Frontal cortex (tissue), 3 donors: ENCODE measurements at regions not wholly inside any gene's neighbourhood (a gene's known extent, or its start where the extent isn't known, plus 50 kb on each side); places are given as distances from the start of the nearest gene placed in this dataset.
"Not testable (repeated sequence)": the region's sequence is repeated elsewhere in the genome, so short reads cannot be mapped to it uniquely, and the experiment has no call there.

Source experiments
- DNase-seq, 2 donors: peaks; one replicate each; pipeline ENCODE4 v3.0.0; 2012; ENCODE audit warnings: low spot score in 2 of 2
- FAIRE-seq: peaks from 2 replicates; lab custom pipeline; 2012; peaks lifted over from hg19 to GRCh38; lab: Jason Lieb, UNC
- donor health status: control.
- donor health status: control.
- donor health status: control.

DNA sequence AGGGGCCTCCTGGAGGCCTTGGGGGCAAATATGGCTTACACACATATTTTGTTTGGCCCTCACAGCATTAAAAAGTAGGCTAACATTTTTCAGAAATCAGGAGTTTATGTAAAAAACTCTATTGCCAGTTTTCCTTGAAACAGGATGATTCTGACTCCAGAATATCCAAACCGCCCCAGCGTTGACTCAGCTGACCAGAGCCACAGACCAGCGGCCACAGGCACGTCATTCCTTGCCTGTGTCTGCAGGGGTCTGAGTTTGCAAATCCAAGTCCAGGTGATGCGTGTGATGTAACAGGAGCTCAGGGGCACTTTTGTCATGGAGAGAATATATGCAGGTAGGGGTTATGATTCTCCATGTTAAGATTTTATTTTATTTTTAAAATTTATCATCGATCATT, 79.4 kb upstream of the ALKAL2 start:
- FAIRE-seq (no peak), DNase-seq (no peak)

DNA sequence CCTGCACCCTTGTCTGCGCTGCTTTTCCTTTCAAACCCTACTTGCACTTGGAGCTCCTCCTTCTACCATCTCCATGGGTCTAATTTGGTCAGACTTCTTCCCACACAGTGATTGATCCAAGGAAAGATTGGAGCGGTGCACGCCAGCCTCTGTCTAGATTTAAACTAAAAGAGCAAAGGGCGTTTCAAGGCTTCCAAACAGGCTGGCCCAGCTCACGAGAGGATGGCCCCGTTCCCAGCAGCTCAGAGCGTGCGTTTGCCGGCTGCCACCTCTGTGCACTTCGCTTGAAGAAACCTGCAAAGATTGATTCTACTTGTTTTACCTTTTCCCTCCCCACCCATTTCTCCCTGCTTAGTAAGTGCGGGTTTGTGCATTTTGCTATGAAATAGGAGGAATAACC, 78.8 kb upstream of the ALKAL2 start:
- DNase-seq: no peak
- FAIRE-seq: no peak

DNA sequence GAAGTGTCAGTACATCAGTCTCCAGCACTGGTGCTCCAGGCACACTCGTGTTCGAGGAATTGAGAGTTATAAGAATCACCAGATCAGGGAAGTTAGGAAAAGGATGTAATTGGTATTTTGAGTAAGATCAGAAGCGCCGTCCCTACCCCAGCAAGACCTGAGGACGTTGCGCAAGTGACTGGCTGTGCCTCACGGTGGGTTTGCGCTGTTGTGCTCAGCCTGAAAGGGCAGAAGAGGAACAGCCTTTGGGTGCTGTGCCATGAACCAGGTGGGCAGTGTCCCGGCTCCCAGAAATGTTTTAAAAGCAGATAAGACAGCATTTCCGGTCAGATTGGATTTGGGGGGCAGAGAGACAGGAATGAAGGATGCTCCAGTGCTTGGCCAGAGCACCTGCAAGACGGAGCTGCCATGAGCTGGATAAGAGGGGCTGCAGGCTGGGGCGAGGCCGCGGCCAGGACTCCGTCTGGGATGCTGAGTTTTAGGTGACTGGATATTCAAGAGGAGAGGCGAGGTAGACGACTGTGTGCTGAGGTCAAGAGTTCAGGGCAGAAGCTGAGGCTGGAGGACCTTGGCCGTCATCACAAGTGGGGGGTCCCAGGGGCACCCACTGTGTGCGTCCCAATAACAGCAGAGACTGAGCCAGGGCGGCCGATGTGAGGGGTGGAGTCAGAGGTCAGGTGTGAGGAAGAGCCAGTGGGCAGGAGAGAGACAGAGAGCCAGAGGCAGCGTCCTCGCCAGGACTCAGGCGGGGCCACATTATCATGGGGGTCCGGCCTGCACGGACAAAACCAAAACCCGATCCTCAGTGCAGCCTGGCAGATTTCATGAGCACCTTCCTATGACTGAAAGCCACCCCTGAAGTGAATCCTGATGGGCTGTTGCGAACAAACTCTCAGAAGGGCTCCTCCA, 77.7 kb upstream of the ALKAL2 start:
- no peak for DNase-seq
- FAIRE-seq: no peak

DNA sequence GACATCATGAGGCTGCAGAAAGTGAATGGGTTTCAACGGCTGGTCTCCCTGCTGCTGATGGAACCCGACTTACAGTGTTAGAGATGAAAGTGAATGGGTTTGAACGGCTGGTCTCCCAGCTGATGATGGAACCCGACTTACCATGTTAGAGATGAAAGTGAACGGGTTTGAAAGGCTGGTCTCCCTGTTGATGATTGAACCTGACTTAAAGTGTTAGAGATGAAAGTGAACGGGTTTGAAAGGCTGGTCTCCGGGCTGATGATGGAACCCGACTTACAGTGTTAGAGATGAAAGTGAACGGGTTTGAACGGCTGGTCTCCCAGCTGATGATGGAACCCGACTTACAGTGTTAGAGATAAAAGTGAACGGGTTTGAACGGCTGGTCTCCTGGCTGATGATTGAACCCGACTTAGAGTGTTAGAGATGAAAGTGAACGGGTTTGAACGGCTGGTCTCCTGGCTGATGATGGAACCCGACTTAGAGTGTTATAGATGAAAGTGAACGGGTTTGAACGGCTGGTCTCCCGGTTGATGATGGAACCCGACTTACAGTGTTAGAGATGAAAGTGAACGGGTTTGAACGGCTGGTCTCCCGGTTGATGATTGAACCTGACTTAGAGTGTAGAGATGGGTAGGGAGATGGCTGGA, 76.1 kb upstream of the ALKAL2 start:
- no peak for FAIRE-seq

DNA sequence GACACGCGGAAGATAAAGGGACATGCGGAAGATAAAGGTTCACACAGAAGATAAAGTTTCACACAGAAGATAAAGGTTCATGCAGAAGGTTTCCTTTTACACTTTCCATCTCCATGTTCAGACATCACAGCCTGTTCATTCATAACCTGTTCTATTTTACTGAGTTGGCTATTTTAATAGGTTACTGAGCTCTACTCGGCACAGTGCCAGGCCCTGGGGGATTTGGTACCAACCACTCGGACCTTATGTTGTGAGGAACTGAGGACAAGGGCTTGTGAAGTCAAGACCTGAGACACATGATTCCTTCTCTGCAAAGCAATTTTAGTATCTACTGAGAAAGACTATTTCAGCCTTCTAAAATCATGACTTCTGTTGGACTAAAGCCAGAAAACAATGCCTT, 75.0 kb upstream of the ALKAL2 start:
- no peak for FAIRE-seq
- no peak for DNase-seq

More for the DNA sequence above, 76.1 kb upstream of the ALKAL2 start:
- no peak for DNase-seq

DNA sequence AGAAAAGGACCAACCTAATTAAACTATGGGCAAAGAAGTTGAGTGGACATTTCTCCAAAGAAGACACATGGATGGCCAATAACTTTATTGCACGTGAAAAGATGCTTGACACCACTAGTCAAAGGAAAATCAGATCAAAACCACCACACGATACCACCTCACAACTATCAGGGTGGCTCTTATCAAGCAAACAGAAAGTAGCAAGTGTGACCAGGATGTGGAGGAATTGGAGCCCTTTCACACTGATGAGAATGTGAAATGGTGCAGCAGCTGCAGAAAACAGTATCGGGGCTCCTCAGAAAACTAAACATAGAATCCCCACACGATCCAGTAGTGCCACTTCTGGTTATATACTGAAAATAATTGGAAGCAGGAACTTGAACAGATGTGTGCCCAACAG, 72.2 kb upstream of the ALKAL2 start:
- FAIRE-seq: no peak
- no peak for DNase-seq

DNA sequence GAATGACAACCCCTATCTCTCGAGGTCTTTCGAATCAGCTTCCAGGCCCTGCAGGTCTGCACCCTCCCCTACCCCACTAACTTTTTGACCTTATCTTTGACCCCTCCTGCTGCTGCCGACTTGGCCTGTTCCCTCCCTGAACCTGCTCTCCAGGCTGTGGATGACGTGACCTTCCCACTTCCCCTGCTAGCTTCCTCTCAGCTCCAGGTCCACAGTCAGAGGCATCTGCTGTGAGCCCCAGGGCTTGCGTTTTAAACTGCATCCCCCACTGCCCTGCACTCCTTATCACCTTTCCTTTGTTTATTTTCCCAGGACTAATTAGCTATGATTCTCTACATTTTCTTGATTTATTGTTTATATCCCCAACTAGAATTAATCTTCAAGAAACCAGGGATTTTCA, 71.2 kb upstream of the ALKAL2 start:
- no peak for FAIRE-seq
- no peak for DNase-seq

DNA sequence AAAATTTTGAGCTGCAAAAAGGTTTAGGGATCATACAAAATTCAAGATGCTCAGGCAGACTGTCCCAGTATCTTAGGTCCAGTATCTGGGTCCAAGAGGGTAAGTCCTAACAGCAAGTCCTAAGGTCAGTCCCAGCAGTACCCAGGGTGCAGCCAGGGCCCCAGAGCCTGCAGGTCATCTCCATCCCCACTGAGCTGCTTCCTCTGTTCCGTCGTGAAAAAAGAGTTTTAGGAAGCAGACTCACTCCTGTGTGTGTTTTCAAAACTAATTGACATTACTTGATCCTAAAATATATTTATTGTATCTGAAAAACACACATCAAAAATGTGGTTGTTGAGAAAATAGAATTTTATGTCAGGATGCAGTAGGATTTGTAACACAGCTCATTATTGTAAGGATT, 69.9 kb upstream of the ALKAL2 start:
- DNase-seq: no peak
- no peak for FAIRE-seq

DNA sequence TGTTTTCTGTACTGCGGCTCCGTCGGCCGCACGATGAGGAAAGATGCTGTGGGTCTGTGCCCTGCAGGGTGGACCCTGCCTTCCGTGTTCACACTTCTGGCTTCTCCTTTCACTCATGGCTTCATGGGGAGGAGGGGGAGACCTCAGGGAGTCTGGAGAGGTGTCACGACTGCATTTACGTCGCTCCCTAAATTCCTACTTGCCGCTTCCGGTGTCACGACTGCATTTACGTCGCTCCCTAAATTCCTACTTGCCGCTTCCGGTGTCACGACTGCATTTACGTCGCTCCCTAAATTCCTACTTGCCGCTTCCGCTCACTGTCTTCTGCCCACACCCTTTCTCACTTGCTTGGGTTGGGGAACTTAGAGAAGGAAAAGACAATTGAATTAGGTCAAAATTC, 68.4 kb upstream of the ALKAL2 start:
- not testable (repeated sequence) for FAIRE-seq, DNase-seq

DNA sequence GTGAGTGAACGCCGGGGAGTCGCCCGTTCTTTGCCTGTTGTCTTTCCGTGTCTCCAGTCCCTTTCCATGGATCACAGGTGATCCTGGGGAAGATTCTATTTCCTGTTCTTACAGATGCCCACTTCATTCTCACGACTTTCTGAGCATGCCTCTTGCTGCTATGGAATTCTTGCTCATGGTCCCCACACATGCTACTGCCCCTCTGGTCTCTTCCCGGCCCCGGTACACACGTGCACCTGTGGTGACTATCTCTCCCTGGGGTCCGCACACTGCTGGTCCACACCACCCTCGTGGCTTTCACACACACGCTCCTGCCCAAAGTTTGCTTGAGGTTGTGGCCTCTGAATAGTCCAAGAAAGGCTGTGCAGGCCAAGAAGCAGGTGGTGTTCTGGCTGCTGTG, 67.9 kb upstream of the ALKAL2 start:
- FAIRE-seq (no peak), DNase-seq (no peak)

DNA sequence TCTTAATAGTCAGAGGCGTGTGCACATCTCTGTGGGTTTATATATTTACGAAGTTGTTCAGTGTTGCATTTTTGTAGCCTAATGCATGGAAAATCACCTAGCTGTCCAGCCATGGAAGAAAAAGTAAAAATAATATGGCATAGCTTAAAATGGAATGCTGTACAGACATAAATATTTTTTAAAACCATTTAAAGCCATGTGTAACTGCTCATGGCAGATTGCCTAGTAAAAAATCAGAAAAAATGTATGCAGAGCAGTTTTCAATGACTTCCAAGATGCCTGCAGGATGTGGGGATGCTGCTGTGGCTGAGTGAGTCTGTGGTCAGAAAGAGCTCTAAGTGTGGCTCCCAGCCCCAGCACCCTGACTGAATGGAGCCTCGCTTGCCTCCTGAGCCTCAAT, 64.8 kb upstream of the ALKAL2 start:
- DNase-seq: no peak
- no peak for FAIRE-seq

DNA sequence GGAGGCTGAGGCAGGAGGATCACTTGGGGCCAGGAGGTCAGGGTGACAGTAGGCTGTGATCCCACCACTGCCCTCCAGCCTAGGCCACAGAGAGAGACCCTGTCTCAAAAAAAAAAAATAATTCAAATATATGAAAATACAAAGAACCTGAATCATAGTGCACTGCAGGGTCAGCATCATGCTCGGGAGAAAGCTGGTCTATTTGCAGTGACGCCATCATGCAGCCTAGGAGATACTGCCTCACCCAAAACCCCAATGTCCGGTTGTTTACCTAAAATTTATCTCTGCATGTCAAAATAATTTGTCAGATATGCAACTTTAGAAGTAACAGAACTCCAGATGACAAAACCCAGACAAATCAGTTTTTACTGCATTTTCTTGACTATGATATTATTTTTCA, 61.5 kb upstream of the ALKAL2 start:
- DNase-seq (no peak), FAIRE-seq (no peak)

DNA sequence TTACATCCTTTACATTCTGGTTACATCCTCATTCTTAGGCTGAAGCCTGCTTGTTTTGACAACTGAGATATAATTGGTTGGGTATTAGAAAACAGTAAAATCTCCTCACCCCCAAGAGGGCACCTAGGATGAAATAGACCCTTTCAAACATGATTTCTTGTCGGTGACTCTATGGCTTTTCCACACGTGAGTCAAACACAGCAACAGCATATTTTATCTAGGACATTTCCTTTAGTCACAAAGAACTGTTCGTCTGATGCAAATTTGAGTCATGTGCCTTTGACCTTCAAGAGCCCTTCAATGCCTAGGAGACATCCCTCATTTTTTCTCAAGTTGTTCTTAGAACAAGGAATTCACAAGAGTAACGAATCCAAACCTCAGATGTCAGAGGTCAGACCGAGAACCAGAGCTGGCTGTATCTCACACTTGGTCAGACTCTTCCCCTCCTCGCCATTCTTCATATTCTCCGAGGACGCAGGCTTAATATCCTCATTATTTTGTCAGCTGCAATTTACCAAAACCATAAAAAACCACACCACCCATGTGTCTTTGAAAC, 60.5 kb upstream of the ALKAL2 start:
- FAIRE-seq (no peak), DNase-seq (no peak)

DNA sequence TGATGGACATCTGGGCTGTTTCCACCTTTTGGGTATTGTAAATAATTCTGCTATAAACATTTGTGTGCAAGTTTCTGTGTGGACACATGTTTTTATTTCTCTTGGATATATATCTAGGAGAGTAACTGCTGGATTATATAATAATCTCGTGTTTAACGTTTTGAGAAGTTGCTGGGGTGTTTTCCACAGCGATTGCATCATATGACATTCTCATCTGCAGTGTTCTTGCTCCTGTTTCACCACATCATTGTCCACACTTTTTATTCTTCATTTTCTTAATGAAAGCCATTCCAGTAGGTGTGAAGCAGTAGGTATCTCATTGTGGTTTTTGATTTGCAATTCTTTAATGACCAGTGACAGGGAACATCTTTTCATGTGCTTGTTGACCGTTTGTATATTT, 56.9 kb upstream of the ALKAL2 start:
- DNase-seq (no peak), FAIRE-seq (no peak)

DNA sequence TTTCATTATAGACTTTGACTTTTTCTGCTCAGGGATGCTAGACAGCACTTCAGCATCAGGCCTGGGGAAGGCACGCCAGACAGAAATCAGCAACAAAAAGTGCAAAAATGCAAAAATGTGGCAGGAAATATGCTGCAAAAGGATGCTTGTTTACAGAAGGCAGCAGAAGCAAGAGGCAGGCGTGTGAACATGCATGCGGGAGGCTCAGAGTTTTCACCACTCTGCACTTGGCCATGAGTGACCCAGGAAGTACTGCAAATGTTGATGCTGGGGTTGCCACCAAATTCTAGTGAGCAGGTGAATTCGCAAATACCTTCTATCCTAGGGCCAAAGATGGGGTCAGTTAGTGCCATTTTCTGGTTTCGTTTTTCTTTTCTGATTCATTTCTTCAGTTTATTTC, 55.5 kb upstream of the ALKAL2 start:
- no peak for DNase-seq
- no peak for FAIRE-seq

DNA sequence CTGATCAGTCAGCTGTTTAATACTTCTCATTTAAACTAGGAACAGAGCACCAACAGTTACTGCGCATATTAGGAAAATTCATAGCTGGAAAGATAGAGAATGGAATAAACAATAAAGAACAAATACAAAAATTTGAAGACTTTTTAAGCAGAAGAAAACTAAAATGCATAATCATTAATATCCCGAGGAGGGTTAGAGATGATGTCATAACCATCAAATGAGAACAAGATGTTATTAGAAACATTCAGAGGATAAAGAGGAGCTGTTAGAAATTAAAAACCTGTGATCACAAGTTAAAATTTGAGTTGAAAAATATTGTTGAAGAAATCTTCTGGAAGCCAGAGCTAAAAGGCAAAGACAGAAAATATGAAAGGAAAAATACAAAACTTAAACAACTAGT, 54.0 kb upstream of the ALKAL2 start:
- no peak for FAIRE-seq
- no peak for DNase-seq

DNA sequence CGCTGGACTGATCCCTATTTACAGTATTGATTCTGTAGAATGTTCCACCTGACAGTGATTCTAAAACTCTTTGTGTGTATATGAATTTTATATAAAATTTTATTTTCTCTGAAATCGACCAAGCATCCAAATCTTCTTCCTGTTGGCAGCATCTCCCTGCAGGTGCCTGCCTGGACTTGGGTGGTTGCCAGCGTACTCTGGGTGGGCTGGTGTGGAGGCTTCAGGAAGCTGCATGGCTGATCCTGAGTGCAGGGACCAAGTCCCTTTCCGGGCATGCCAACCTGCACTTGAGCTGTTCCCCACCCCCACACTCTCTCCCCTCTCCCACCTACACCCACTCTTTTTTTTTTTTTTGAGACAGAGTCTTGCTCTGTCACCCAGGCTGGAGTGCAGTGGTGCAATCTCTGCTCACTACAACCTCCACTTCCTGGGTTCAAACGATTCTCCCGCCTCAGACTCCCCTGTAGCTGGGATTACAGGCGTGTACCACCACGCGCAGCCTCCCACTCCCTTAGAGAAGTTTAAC, 53.2 kb upstream of the ALKAL2 start:
- DNase-seq (no peak), FAIRE-seq (no peak)
